Parathyroid adenoma (tissue), 2 donors: ENCODE measurements at regions not wholly inside any gene's neighbourhood (a gene's known extent, or its start where the extent isn't known, plus 50 kb on each side); places are given as distances from the start of the nearest gene placed in this dataset.

Experiments used
- H2AFZ ChIP-seq: fragments of 300-600 bp; sonication (generic); one replicate; pipeline ENCODE4 v1.7.0; 2017; ENCODE audit warnings: antibody characterized with exemption, mild to moderate bottlenecking
- H3K27ac ChIP-seq: fragments of 300-600 bp; sonication (generic); one replicate; pipeline ENCODE4 v1.7.0; 2017
- H3K27me3 ChIP-seq: fragments of 300-600 bp; sonication (generic); one replicate; pipeline ENCODE4 v1.7.0; 2017; ENCODE audit warnings: low read length; ENCODE audit not compliant: control insufficient read depth, insufficient read depth
- H3K36me3 ChIP-seq: fragments of 300-600 bp; sonication (generic); one replicate; pipeline ENCODE4 v1.7.0; 2017; ENCODE audit warnings: low read length; ENCODE audit not compliant: control insufficient read depth, insufficient read depth
- H3K4me1 ChIP-seq: fragments of 300-600 bp; sonication (generic); one replicate; pipeline ENCODE4 v1.7.0; 2017; ENCODE audit warnings: control low read depth
- H3K4me2 ChIP-seq: fragments of 300-600 bp; sonication (generic); one replicate; pipeline ENCODE4 v1.7.0; 2017; ENCODE audit warnings: low read length
- H3K4me3 ChIP-seq: fragments of 300-600 bp; sonication (generic); one replicate; pipeline ENCODE4 v1.7.0; 2017; ENCODE audit warnings: low read depth, low read length
- H3K79me2 ChIP-seq: fragments of 300-600 bp; sonication (generic); one replicate; pipeline ENCODE4 v1.7.0; 2017; ENCODE audit warnings: control low read depth
- H3K9ac ChIP-seq: fragments of 300-600 bp; sonication (generic); one replicate; pipeline ENCODE4 v1.7.0; 2017; ENCODE audit warnings: mild to moderate bottlenecking
- H3K9me3 ChIP-seq: fragments of 300-600 bp; sonication (generic); one replicate; pipeline ENCODE4 v1.7.0; 2017; ENCODE audit warnings: low read length; ENCODE audit not compliant: control insufficient read depth
- CTCF ChIP-seq: fragments of 300-600 bp; sonication (generic); IDR thresholded peaks from one replicate; pipeline ENCODE4 v1.7.0; 2017; ENCODE audit warnings: antibody characterized with exemption, mild to moderate bottlenecking
- donor health status: primary hyperparathyroidism.

GRCh38 chr5:124644582-124644981 lies 101.9 kb downstream of the ZNF608 start:
- no peak overlapping the region for H3K9ac ChIP-seq
- H2AFZ ChIP-seq: no peak overlapping the region
- no peaks in the 10 kb centered on the region for H3K79me2 ChIP-seq
- no peak overlapping the region for H3K4me2 ChIP-seq
- H3K9me3 ChIP-seq: no peaks in the 10 kb centered on the region
- H3K4me1 ChIP-seq: no peaks in the 10 kb centered on the region
- no peaks in the 10 kb centered on the region for H3K27me3 ChIP-seq
- no peak for TF ChIP-seq CTCF
- no peak overlapping the region for H3K27ac ChIP-seq
- no peaks in the 10 kb centered on the region for H3K36me3 ChIP-seq
- no peak overlapping the region for H3K4me3 ChIP-seq

DNA sequence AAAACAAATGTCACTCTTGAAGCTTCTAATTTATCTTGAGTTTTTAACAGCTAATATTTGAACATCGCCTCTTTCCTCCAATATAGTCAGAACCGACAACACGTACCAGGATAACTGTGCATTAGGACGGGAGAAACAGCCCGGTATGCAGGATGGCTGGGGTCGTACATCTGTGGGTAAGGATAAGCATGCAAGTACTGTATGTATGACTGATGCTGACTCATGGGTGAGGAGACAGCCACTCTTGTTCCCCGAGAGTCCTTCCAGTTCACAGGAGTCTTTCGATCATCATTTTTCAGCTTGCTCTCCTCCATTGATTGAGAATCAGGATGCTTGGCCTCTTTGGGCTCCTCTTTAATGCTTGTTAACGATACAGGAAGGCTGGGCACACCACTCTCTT lies 102.3 kb downstream of the ZNF608 start:
- Histone ChIP-seq H3K27ac (no peak overlapping the region), H2AFZ (no peak overlapping the region), H3K4me1 (no peaks in the 10 kb centered on the region), H3K27me3 (no peaks in the 10 kb centered on the region), H3K79me2 (no peaks in the 10 kb centered on the region), H3K9me3 (no peaks in the 10 kb centered on the region), H3K4me3 (no peak overlapping the region), H3K9ac (no peak overlapping the region), H3K4me2 (no peak overlapping the region), H3K36me3 (no peaks in the 10 kb centered on the region)
- TF ChIP-seq CTCF: no peak

- no peak overlapping the region for H3K27ac ChIP-seq
- H3K27me3 ChIP-seq: no peaks in the 10 kb centered on the region
- no peak overlapping the region for H2AFZ ChIP-seq
- no peak overlapping the region for H3K9ac ChIP-seq
- H3K4me3 ChIP-seq: no peak overlapping the region
- no peaks in the 10 kb centered on the region for H3K79me2 ChIP-seq
- no peaks in the 10 kb centered on the region for H3K36me3 ChIP-seq
- H3K4me1 ChIP-seq: no peaks in the 10 kb centered on the region
- TF ChIP-seq CTCF: no peak
- H3K9me3 ChIP-seq: no peaks in the 10 kb centered on the region
- H3K4me2 ChIP-seq: no peak overlapping the region
Measured at GRCh38 chr5:124643336-124643735, 103.1 kb downstream of the ZNF608 start.

DNA sequence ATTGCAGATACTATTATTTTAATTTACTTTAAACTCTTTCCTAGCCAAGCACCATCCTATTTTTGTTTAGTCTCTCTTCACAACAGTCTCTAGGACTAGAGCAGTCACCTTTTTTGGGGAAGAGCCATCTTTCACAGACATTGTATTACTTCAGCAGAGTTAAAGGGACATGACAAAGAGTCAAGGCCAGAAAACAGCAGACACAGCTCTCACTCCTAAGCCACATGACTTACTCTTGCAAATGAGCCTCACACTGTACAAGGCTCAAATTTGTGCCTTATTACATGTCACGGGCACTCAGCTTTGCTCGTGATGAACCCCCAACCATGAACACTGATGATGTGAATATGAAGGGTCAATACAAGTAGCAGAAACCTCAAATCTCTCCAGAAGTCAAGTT lies 104.3 kb downstream of the ZNF608 start:
- no peak overlapping the region for H3K4me2 ChIP-seq
- H3K79me2 ChIP-seq: no peaks in the 10 kb centered on the region
- H2AFZ ChIP-seq: no peak overlapping the region
- no peak overlapping the region for H3K4me3 ChIP-seq
- no peaks in the 10 kb centered on the region for H3K36me3 ChIP-seq
- no peak for TF ChIP-seq CTCF
- no peaks in the 10 kb centered on the region for H3K9me3 ChIP-seq
- no peaks in the 10 kb centered on the region for H3K4me1 ChIP-seq
- H3K27ac ChIP-seq: no peak overlapping the region
- no peak overlapping the region for H3K9ac ChIP-seq
- H3K27me3 ChIP-seq: no peaks in the 10 kb centered on the region

DNA sequence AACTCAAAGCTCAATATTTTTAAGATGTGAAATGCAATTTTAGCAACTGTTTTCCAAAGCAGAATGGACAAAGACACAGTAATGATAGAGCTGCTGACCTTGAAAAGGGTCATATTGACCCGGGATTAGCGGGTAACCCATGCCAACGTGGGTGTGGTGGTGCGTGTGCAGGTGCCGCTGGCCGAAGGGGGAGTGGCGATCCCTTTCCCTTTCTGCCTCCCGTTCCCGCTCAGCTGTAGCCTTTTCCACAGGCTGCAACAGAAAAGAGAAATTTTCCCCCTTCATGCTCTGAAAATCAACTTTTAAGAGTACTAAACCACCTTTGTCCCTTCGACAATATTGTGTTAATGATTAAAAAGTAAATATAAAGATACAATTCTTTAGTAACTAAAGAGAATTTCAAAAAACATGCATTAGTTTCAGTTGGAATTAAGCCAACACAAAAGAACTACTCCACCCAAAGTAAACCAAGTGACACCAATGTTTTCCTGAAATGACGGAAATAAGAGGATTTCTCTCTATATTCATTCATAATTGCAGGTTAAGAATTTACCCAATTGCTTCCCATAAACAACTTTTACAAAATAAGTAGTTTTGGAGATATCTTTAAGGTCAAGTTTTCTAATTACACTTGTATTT lies 105.2 kb downstream of the ZNF608 start:
- H3K79me2 ChIP-seq: no peaks in the 10 kb centered on the region
- TF ChIP-seq CTCF: no peak
- no peak overlapping the region for H3K4me2 ChIP-seq
- H3K36me3 ChIP-seq: no peaks in the 10 kb centered on the region
- H3K9me3 ChIP-seq: no peaks in the 10 kb centered on the region
- H3K27ac ChIP-seq: no peak overlapping the region
- no peaks in the 10 kb centered on the region for H3K4me1 ChIP-seq
- H3K4me3 ChIP-seq: no peak overlapping the region
- H2AFZ ChIP-seq: no peak overlapping the region
- H3K27me3 ChIP-seq: no peaks in the 10 kb centered on the region
- H3K9ac ChIP-seq: no peak overlapping the region
